Stimulated activated naive CD4-positive, alpha-beta T cell (primary cell): ENCODE measurements at regions not wholly inside any gene's neighbourhood (a gene's known extent, or its start where the extent isn't known, plus 50 kb on each side); places are given as distances from the start of the nearest gene placed in this dataset.
"Not testable (repeated sequence)": the region's sequence is repeated elsewhere in the genome, so short reads cannot be mapped to it uniquely, and the experiment has no call there.

Experiments
- DNase-seq, 6 experiments: peaks; one replicate each; lab custom pipeline; 2025; lab: John Stamatoyannopoulos, UW

GRCh38 chr10:45515630-45516029, 141.6 kb downstream of the ALOX5 start:
- no peak for DNase-seq

- DNase-seq: no peak
Observed at GRCh38 chr10:45514291-45515270, 140.6 kb downstream of the ALOX5 start.

GRCh38 chr10:45513551-45513950, 139.5 kb downstream of the ALOX5 start:
- DNase-seq: no peak

- DNase-seq: not testable (repeated sequence)
Observed at GRCh38 chr10:45511926-45512325, 137.9 kb downstream of the ALOX5 start.

GRCh38 chr10:45509491-45509890, 135.5 kb downstream of the ALOX5 start:
- no peak for DNase-seq

GRCh38 chr10:45505311-45505710, 131.3 kb downstream of the ALOX5 start:
- no peak for DNase-seq

GRCh38 chr10:45502458-45502857, 128.4 kb downstream of the ALOX5 start:
- DNase-seq: no peak

GRCh38 chr10:45501791-45502190, 127.8 kb downstream of the ALOX5 start:
- DNase-seq: no peak

GRCh38 chr10:45500798-45501197, 126.8 kb downstream of the ALOX5 start:
- DNase-seq: no peak

- no peak for DNase-seq
Observed at GRCh38 chr10:45500304-45500703, 126.3 kb downstream of the ALOX5 start.

- DNase-seq: no peak
Observed at GRCh38 chr10:45495438-45496152, 121.6 kb downstream of the ALOX5 start.
